WTC11 (cell line): ENCODE measurements at regions not wholly inside any gene's neighbourhood (a gene's known extent, or its start where the extent isn't known, plus 50 kb on each side); places are given as distances from the start of the nearest gene placed in this dataset.

Experiments used
- ATF1 ChIP-seq: sonication (generic); formaldehyde crosslinking; IDR thresholded peaks from 2 replicates; pipeline ENCODE4 v1.8.1; 2023; ENCODE audit warnings: mild to moderate bottlenecking, moderate library complexity, missing genetic modification reagents
- JUN ChIP-seq: sonication (generic); formaldehyde crosslinking; IDR thresholded peaks from 2 replicates; pipeline ENCODE4 v1.8.0; 2023; ENCODE audit warnings: mild to moderate bottlenecking, missing genetic modification reagents
- MAX ChIP-seq: sonication (generic); formaldehyde crosslinking; IDR thresholded peaks from 2 replicates; pipeline ENCODE4 v1.8.0; 2022; ENCODE audit warnings: mild to moderate bottlenecking, missing genetic modification reagents

- TF ChIP-seq MAX (CRISPR knock-in tag) (no peak), JUN (CRISPR knock-in tag) (no peak), ATF1 (CRISPR knock-in tag) (no peak)
Observed at GRCh38 chr10:78384049-78384431, 350.4 kb downstream of the RPS24 start.
